ENCODE measurements at regions not wholly inside any gene's neighbourhood (a gene's known extent, or its start where the extent isn't known, plus 50 kb on each side); places are given as distances from the start of the nearest gene placed in this dataset.

DNA sequence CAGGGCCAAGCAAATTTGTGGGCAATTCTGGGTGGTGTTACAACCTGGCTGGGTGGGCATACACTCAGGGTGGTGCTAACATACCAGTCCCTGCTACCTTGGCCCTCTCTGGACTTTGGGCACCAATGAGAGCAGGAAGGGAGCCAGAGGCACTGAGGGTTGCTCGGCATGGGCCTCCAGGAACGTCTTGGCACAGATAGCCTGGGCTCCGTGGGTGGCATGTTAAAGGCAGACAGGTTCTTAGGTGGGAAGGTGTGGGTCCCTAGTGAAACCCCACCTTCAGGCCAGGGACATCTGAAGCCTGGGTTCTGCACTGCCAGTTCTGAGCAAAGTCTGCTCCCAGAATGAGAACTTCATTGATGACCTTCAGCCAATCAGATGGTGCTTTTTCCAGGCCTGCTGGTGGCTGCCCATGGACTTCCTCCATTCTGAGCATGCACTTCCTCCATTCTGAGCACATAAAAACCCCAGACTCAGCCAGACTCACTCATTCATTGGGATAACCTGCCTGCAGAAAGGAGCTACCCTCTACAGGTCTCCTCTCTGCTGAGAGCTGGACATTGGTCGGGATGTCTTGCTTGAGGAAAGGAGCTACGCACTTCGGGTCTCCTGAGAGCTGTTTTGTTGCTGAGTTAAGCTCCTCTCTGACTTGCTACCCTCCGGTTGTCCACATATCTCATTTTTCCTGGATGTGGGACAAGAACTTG lies 2567.1 kb downstream of the PCDH9 start:
- TF ChIP-seq, protein P1, sequence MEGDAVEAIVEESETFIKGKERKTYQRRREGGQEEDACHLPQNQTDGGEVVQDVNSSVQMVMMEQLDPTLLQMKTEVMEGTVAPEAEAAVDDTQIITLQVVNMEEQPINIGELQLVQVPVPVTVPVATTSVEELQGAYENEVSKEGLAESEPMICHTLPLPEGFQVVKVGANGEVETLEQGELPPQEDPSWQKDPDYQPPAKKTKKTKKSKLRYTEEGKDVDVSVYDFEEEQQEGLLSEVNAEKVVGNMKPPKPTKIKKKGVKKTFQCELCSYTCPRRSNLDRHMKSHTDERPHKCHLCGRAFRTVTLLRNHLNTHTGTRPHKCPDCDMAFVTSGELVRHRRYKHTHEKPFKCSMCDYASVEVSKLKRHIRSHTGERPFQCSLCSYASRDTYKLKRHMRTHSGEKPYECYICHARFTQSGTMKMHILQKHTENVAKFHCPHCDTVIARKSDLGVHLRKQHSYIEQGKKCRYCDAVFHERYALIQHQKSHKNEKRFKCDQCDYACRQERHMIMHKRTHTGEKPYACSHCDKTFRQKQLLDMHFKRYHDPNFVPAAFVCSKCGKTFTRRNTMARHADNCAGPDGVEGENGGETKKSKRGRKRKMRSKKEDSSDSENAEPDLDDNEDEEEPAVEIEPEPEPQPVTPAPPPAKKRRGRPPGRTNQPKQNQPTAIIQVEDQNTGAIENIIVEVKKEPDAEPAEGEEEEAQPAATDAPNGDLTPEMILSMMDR (IDR thresholded peaks at IDR 0.05), result no peak

DNA sequence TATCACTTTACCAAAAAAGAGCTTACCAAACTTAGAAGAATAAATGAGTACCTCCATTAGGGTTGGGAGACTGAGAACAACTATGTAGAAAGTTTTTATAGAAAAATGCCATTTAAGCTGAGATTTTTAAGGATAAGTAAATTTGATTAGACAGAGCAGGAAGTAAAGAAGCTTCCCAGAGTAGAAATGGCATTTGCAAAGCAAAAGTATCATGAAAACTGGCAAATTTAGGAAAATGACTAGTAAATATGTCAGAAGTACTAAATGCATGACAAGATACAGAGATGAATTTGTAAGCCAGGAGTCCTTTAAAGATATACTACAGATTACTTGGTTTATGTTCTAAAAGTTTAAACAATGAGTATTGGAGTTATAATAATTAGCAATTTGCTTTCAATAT lies 2581.8 kb downstream of the PCDH9 start:
- TF ChIP-seq, protein P1 (IDR thresholded peaks at IDR 0.05), result no peak

DNA sequence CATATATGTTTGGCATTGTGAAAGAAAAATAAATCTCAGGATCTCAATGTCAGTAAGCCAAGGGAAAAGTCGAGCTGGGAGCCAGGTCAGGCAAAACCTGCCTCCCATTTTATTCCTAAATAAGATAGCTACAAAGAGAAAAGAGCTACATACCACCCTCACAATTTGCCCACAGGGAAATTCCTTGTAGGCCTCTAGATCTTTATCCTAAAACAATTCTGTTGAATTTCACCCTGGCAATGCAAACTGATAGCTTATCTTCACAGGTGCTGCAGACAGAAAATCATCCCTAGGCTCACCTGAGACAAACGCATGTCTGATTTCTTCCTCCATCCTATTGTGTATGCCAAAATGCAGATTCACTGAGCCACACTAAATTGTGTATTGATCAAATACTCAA lies 2587.1 kb downstream of the PCDH9 start:
- TF ChIP-seq, protein P1 (IDR thresholded peaks at IDR 0.05), result no peak

DNA sequence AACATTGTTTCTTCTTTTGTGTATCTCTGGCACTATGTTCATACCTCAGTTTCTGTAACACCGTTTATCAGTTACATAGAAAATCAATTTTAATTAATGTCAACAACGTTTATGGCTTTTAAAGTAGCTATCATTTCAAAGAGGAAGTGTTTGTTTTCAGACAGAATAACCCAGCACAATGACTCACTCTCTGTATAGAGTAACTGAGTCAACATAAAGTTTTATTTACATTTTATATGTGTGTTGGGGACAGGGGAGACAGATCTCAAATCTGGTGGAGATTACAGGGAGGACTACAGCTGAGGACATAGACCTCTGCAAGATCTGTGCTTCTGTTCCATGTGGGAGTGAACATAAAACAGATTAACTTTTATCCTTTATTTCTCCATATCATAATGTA lies 2590.1 kb downstream of the PCDH9 start:
- TF ChIP-seq, protein P1 (IDR thresholded peaks at IDR 0.05), result no peak

DNA sequence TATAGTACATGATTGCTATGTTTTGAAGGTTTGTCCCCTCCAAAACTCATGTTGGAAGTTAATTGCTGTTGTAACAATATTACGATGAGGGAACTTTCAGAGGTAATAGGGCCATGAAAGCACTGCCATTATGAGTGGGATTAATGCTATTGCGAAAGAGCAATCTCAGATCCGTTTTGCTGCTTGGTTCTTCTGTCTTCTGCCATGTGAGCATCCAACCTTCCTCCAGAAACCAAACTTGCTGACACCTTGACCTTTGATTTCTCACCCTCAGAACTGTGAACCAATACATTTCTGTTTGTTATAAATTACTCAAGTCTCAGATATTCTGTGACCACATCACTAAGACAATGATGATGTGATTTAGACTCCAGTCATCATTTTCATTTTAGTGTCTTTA lies 2590.9 kb downstream of the PCDH9 start:
- TF ChIP-seq, protein P1 (IDR thresholded peaks at IDR 0.05), result no peak

DNA sequence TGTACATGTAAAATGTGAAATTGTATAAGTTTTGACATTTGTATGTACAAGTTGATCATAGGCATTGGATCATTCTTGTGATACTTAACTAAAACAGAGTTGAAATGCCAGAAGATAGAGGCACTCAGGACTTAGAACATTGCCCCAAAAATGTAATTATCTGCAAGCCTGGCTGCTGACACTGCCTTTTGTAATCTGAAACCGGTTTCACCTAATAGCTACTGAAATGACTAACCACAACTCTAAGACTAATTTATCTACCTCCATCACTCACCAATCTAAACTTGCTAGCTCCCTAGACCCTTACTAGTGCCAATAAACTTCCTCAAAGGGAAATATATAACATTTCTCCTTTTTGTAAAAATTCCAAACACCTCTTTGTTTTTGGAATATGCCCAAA lies 2596.2 kb downstream of the PCDH9 start:
- TF ChIP-seq, protein P1 (IDR thresholded peaks at IDR 0.05), result no peak

DNA sequence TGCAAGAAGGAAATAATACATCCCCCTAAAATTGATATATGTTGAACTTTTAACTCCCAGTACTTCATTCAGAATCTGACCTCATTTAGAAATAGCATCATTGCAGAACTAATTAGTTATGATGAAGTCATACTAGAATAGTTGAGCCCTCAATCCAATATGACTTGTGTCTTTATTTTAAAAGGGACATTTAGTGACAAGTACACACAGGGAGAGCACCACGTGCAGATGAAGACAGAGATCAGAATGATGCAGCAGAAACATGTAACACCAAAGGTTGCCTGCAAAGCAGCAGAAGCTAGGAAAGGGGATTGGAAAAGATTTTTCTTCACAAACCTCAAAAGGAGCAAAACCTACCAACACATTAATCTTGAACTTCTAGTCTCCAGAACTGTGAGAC lies 2602.5 kb downstream of the PCDH9 start:
- TF ChIP-seq, protein P1 (IDR thresholded peaks at IDR 0.05), result no peak

DNA sequence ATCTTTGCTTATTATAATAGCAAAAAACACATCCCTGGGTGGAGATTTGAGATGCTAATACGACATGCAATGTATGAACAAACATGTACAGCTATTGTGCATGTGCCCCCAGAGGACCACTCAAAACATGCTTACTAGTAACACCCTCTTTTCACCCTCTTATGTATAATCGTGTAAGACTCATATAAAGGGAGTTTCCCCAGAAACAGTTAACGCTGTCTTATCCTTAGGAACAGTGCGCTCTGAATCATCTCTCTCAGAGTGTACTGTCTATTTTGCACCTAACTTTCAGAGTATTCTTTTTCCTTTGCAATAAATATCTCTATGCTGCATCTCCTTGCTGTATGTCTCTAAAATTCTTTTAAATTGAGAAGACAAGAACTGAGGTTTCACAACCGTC lies 2604.0 kb downstream of the PCDH9 start:
- TF ChIP-seq, protein P1 (IDR thresholded peaks at IDR 0.05), result no peak

Data from LNCAP (cell line).